ENCODE measurements at regions not wholly inside any gene's neighbourhood (a gene's known extent, or its start where the extent isn't known, plus 50 kb on each side); places are given as distances from the start of the nearest gene placed in this dataset.

DNA sequence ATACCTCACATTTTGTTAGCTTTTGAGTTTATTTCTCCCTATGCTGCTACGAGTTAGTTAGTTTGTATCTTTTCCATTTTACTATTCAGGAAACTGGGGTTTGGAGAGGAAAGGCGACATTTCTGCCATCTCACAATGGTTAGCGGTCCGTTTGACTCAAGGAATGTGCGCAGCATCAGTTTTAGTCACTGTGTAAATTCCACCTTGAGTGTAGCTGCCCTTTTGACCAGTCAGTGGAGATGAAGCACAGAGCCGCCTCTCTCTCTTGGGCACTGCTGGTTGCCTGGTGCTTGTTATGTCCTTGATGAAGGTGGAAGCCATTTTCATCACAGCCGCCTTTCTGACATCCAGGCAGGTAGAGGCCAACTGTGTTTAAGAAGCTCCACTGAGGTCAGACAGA lies 185.5 kb downstream of the SCP2D1 start:
- no peak for DNase-seq (ENCODE audit: low read depth in 2 of 2)

DNA sequence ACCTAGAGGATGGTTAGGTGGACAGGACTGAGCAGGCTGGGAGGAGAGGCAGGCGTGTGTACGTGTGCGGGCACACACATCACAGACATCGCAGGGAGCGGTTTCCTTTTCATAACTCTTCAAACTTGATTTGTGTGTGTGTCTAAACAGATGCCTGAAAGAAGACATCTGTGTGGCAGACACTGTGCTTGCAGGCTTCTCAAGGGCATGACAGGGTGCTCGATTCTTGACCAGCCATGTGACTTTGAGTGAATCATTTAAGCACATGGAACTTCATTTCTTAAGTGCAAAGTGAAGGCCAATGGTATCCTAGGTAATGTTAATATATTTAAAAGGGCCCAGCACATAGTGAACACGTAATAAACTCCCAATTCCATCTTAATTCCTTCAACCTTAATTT lies 186.5 kb downstream of the SCP2D1 start:
- no peak for DNase-seq (ENCODE audit: low read depth in 2 of 2)

DNA sequence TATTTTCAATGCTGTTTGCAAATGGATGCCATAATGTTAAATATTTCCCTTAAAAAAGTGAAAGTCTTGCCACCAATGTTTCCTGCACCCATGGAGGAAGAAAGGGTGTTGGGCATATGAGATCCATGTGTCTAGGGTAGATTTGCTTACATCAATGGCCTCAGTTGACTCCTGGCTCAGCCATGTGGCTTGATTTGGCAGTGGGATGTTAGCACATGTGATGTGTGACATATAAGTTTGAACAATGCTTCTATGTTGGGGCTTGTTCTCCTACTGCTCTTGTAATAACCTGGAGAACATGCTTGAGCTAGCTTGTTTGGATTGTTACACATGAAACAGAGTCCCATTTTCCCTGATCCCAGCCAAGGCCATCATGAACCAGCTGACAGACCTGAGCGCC lies 187.6 kb downstream of the SCP2D1 start:
- DNase-seq (ENCODE audit: low read depth in 2 of 2), result no peak

DNA sequence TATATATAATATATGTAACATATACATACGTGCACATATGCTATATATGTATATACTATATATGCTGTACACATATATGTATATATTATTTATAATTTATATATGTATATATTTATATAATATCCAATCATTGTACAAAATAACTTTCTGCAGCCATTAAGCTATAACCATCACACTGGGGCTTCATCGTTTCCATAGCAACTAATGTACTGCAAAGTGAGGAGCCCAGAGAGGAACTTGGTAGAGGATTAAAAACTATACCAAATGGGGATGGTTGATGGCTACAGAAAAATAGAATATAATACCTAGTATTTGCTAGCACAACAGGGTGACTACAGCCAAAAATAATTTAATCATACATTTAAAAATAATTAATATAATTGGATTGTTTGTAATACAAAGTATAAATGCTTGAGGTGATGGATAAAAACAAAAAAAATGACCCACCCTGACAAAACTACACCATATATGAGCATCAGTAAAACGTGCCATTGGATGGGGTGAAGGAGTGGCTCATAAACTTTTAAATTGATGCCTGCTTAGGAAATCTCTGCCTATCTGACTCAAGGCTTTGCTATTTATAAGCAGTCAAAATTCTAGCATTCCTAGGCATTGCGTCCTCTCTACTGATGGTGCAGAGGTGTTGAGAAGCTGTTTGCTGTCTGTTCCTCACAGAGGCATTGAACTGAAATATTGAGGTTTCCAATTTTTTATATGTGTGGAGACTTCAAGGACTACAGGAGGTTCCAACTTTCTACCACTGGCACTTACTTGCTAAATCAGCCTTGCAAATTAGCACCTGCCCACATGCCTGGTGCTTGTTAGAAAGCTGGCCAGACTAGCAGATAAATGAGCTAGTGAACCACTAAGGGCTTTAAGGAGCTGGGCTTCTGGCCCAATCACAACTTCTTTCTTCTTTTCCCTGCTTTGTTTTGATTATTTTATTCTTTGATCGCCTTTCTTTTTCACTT lies 190.1 kb downstream of the SCP2D1 start:
- no peak for DNase-seq (ENCODE audit: low read depth in 2 of 2)

DNA sequence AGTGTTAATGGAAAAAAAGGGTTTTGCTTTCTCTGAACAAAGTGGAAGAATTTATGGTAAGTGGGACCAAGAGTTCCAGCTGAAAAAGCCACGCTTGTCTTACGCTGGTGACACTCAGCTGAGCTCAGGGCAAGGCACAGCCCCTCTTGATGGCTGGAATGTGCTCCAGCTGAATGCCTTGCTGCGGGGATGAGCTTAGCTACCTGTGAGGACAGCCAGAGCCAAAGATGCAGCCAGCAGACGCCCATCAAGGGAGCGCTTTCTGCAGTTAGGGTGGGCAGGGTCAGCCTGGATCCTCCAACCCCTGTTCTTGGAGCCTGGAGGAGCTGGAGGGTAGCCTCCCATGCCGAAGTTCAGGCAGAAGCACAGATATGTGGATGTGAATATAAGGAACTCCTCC lies 191.4 kb downstream of the SCP2D1 start:
- DNase-seq (ENCODE audit: low read depth in 2 of 2), result no peak

DNA sequence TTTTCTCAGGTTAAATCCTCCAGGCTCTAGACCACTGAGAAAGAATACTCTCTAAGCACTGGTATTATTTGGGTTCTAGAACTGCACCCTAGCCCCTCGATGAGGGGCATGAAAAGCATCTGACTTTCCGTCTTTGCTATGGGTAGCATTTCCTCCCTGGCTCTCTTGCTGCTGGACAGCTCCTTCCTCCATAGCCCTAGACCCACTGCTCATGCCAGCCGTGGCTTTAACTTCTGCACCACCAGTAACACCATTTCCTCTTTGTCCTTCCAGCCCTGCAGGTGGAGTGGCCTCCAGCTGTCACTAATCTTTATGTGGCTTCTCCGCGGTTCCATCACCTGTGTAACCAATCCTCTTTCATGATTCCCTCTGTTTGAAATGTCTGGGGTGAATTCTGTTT lies 194.9 kb downstream of the SCP2D1 start:
- no peak for DNase-seq (ENCODE audit: low read depth in 2 of 2)

DNA sequence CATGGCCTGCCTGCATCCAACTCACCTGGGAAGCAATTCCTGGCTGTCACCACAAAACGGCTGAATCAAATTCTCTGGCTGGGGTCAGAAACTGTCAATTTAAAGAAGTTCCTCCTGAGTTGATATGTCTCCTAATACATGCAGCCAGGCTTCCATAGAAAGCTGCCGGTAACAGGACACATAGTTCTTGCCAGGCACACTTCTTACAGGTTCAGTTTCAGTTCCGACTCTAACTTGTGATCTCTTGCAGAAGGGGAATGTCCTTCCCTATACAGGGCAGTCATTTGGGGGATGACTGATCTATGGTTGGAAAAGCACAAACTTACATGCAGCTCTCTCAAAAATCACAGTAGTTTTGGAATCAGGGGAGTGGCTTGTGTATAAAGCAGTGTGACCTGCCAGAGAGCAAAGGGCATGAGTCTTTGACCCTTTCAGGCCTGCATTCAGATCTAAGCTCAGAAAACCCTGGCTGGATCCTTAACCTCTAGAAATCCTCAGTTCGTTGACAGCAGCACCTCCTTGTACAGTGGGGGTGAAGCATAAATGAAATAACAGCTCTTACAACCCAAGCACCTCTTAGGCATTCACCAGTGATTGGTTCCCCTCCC lies 195.6 kb downstream of the SCP2D1 start:
- no peak for DNase-seq (ENCODE audit: low read depth in 2 of 2)

DNA sequence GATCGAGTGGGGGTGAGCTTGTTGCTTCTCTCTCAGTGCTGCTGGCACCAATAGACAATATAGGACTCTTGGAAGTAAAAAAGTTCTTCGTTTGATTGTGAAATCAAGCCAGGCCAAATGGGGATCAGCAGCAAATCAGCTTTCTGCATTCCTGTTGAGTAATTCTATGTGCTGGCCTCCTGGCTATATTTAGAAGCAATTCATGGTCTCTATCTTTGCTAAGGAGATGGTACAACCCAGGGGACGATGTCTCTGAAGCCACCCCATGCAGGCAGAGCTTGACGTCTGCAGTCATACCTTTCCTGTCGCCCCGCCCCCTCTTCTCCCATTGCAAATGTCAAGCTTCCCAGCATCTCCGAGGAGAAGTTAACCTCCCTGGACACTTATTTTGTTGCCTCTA lies 199.1 kb downstream of the SCP2D1 start:
- DNase-seq (ENCODE audit: low read depth in 2 of 2), result no peak

DNA sequence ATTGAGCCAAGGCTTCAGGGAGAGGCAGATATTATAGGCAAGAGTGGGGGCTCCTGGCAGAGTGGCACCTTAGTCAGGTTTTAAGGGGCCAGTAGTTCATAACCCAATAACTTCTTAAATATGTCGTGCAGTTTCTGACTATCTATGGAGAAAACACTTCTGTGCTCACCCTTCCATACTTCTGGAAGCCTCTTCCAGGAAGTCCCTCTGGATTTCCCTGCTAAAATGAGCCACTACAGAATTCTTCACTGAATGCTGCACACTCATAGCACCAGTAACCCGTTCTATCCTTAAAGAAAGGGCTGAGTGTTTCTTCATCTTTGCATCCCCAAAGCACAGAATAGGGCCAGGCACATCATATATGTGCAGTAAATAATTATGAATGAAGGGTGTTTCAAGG lies 198.5 kb upstream of the SLC24A3 start:
- no peak for DNase-seq (ENCODE audit: low read depth in 2 of 2)

DNA sequence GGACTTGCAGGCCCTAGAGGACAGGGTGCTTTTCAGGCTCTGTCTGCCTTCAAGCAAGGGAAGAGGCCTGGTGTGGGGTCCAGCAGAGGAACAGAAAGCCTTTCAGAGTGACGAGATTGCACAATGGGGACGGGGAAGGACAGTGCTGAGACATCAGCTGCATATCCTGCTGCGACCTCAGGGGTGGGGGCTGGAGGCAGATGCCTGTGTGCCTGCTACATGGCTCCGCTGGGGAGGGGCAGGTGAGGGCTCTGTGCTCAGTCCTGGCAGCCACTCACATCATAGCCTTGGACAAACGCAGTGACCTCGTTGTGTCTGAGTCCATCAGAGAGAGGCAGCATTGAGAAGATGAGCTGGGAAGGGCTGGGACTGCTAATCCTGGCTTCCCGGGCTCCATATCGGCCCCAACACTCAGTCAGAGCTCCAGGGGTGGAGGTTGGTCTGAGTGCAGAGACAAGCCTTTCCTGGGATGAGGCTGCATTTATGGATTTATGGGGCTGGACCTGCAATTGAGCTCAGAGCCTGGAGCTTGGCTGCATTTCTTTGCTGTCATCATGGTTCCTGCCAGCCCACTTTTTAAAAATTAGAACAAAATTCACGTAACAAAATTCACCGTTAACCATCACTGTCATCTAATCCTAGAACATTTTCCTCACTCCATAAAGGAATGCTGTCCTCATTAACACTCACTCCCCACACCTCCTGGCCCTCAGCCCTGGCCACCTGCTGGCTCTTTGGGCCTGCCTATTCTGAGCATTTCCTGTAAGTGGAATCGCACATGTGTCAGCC lies 196.9 kb upstream of the SLC24A3 start:
- DNase-seq (ENCODE audit: low read depth in 2 of 2), result no peak

DNA sequence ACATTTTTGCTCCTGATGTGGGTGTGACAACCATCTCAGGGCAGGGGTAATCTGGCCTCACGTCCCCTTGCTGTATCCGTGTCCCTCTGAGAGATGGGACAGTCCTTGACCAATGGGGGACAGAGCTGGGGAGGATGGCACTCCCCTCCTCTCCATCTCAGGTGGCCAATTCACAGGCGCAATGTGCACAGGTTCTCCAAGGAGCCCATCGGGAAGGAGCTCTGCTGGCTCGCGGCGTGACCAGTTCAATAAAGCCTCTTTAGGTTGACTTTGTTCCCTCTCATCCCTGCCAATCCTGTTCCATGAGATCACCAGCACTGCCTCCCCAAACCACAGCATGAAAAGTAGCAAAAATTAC lies 196.3 kb upstream of the SLC24A3 start:
- DNase-seq (ENCODE audit: low read depth in 2 of 2), result no peak

DNA sequence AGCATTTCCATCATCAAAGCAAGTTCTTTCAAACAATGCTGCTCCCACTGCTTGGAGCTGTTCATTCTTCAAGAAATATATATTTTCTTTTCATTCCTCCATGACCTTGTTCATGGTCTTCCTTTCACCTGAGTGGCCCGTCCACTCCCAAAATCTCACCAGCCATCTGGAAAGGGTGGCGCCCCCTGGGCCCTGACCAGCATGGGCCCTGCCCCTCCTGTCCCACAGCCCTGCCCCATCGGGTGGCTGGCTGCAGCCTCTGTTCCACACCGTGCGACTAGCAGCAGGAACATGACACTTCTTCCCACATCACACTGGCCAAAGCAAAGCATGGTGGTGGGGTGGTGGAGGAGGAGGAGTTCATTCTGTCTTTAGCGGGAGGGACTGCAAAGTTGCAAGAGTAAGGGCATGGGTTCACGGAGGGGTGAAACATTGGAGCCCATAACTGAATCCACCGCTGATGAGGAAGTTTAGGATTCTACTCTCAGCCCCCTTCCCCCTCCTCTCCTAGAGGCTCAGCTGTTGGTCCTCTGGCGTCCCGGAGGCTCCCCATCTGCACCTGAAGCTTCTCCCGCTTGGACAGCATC lies 195.2 kb upstream of the SLC24A3 start:
- no peak for DNase-seq (ENCODE audit: low read depth in 2 of 2)

DNA sequence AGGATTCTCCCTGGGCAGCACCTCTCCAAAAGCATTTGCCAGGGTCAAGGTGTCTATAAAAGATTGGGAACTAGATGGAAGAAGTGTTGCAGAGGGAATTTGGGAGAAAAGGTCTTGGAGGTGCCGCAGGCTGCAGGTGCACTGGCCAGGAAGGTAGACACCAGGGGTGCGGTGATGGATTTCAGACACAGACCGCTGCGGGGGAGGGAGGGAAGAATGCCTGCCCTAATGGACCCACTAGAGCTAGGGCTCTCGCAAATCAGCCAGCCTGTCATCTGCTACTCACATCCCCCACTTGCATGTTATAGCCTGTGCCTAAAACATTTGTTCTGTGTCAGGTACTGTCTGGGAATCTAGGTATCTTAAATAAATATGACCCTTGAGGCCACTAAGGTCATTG lies 193.6 kb upstream of the SLC24A3 start:
- DNase-seq (ENCODE audit: low read depth in 2 of 2), result no peak

DNA sequence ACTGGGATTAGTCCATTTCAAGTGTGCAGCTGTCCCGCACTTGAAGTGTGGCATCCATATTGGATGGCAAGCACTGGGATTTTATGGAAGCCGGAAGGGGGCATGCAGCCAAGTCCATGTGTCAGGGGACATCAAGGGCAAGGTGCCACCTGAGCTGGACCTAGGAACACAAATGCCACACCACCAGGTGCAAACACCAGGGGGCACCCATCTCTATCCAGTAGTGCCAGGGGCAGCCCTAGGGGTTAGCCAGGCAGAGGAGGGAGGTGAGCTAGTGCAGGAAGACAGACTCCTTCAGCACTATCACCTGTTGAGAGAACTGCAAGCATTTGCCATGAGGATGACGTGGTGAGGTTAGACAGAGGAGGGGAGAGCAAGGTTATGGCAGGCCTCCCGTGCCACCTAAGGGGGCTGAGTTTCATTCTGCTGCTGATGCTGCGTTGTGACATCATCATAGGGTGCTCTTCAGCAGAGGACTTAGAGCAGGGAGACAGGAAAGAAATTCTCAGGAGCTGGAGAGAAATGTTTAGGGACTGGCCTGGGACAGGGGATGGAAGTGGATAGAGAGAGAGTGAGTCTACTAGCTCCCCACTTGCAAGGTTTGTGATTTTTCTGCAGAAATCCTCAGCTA lies 192.6 kb upstream of the SLC24A3 start:
- no peak for DNase-seq (ENCODE audit: low read depth in 2 of 2)

DNA sequence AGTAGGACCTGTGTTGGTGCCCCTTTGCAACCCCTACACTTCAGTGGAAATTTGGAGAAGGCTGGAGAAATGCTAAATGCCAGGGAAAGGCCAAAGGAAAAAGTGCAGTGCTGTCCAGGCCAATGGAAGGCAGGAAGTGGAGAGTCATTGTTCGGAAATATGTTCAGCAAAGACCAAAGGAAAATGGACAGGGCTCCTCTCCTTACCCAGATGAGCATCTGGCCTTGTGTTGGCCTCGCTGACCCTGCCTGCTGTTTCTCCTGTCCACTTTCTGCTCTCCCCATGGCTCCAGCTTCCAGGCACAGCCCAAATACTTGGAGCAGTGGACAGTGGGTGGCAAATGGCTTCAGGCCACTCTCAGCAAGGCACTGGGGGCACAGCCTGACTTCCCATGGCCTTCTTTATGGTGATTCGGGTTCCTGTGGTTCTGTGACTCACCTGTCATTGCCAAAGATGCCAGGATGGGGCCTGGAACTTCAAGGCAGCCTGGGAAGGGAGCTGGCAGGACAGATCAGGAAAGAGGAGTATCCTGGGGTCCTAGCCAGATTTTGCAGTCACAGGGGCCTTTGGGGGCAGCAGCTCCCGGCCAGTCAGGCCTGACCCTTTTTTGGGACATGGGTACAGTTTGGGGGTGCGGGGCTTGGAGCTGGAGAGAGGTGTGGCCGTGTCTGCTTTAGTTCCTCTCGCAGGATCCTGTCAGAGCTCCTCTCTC lies 190.9 kb upstream of the SLC24A3 start:
- DNase-seq (ENCODE audit: low read depth in 2 of 2), result no peak

DNA sequence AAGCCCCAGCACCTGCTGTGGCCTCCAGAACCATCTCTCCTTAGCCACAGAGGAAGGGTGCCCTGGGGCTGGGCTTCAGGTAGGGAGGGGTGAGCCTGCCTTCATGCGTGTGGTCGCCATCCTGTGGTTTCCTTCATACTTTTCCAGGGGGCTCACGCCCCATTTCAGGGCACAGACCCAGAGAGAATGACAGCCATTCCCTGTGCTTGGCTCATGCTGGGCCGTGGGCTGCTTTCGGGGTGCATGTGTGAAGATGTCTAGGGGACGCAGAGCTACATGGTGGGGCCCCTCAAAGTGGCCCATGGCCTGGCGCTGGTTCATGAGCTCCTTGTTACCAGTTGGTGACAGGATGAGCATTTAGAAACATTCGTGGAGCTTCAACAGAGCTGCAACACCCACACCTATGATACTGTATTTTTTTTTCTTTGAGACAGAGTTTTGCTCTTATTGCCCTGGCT lies 190.3 kb upstream of the SLC24A3 start:
- no peak for DNase-seq (ENCODE audit: low read depth in 2 of 2)

DNA sequence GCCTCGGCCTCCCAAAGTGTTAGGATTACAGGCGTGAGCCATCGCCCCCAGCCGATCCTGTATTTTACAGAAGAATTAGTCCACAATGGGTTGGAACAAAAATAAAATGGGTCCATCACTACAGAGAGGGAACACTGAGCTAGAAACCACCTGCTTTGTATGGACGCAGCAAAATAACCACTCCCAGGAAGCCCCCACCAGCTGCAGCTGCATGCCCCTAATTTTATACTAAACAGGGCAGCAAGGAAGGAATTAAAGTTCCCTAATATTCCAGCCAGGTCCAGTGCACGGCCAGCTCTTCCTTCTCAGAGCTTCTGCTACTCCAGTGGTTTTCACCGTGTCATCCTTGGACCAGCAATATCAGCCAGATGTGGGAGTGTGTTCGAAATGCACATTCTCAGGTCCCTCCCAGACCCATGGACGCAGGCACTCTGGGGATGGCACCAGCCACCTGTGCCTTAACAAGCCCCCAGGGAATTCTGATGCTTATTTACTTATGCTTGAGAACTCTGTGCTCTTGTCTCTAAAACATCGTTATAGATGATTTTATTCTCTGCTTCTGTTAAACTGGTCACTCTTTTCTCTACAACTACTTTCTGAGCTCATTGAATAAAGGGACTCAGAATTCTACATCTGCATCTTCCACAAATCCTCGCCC lies 189.5 kb upstream of the SLC24A3 start:
- no peak for DNase-seq (ENCODE audit: low read depth in 2 of 2)

DNA sequence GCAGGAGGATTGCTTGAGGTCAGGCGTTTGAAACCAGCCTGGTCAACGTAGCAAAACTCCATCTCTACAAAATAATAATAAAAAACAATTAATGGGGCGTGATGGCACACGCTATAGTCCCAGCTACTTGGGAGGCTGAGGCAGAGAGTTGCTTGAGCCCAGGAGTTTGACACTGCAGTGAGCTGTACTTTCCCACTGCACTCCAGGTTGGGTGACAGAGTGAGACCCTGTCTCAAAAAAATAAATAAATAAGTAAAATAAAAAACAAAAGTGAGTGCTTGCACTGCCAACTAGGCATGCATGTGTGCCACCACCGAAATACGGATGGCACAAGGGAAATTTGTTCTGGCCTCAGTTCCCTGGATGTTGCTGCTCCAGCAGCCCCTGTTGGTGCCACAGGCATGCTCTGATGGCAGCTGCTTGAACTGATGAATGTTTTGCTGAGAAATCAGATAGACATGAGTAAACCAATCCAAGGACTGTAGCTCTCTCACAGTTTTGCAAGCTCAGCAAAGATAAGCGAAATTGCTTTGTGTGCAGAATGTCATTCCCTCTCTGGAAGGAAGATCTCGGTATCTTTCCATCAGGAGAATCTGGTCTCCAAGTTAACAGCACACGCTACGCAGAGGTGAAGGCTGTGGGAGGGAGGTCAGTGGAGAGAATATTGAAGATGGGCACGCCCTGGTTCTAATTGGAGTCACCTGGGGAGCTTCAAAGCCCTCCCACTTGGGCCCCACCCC lies 188.0 kb upstream of the SLC24A3 start:
- no peak for DNase-seq (ENCODE audit: low read depth in 2 of 2)

DNA sequence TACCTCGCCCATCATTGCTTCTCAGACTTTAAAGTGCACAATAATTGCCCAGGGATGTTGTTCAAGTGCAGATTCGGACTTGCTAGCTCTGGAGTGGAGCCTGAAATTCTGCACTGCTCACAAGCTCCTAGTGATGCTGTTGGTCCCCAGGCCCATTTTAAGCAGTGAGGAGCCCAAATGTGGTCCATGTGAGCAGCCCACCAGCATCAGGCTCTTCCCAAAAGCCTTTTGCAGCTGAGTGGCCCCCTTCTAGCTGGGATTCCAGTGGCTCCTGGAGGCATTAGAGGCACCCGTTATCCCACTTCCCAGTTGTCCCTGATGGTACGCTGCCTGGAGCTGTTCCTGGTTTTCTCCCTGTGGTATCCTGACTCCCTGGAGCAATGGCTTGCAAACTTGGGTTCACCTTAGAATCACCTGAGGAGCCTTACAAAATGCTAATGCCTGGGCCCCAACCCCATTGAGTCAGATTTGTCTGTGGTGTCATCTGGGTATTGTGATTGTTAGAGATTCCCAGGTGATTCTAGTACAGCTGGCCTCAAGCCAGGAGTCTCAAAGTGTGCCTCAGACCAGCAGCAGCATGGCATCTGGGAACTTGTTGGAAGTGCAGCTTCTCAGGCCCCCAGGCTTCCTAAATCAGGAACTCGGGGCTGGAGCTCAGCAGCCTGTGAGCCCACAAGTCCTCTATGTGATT lies 186.9 kb upstream of the SLC24A3 start:
- no peak for DNase-seq (ENCODE audit: low read depth in 2 of 2)

All from lung microvascular endothelial cell (primary cell).